ENCODE measurements at regions not wholly inside any gene's neighbourhood (a gene's known extent, or its start where the extent isn't known, plus 50 kb on each side); places are given as distances from the start of the nearest gene placed in this dataset.

- Histone ChIP-seq H3K36me3 (ENCODE audit: insufficient read depth, low read length) (no peaks in the 10 kb centered on the region), H3K4me1 (ENCODE audit: insufficient read depth, low read length) (peaks cover 8% of the 10 kb centered on the region; the same call in 1 of the 2 replicates), H3K9ac (ENCODE audit: low read depth, low read length) (no peak overlapping the region), H3K9me3 (ENCODE audit: control insufficient read depth, insufficient read depth, low read length) (no peaks in the 10 kb centered on the region)
Observed at GRCh38 chr12:77401064-77401769, 335.8 kb upstream of the E2F7 start.

- H3K9ac ChIP-seq (ENCODE audit: low read depth, low read length) = no peak overlapping the region
- H3K36me3 ChIP-seq (ENCODE audit: insufficient read depth, low read length) = no peaks in the 10 kb centered on the region
- no peaks in the 10 kb centered on the region for H3K4me1 ChIP-seq (ENCODE audit: insufficient read depth, low read length)
- no peaks in the 10 kb centered on the region for H3K9me3 ChIP-seq (ENCODE audit: control insufficient read depth, insufficient read depth, low read length)
Observed at GRCh38 chr12:77392467-77393088, 327.2 kb upstream of the E2F7 start.

- H3K9ac ChIP-seq (ENCODE audit: low read depth, low read length) = no peak overlapping the region
- H3K9me3 ChIP-seq (ENCODE audit: control insufficient read depth, insufficient read depth, low read length) = no peaks in the 10 kb centered on the region
- H3K4me1 ChIP-seq (ENCODE audit: insufficient read depth, low read length) = no peaks in the 10 kb centered on the region
- no peaks in the 10 kb centered on the region for H3K36me3 ChIP-seq (ENCODE audit: insufficient read depth, low read length)
Observed at GRCh38 chr12:77388445-77389265, 323.3 kb upstream of the E2F7 start.

GRCh38 chr12:77387671-77388070 lies 322.3 kb upstream of the E2F7 start:
- H3K4me1 ChIP-seq (ENCODE audit: insufficient read depth, low read length) = no peaks in the 10 kb centered on the region
- no peaks in the 10 kb centered on the region for H3K36me3 ChIP-seq (ENCODE audit: insufficient read depth, low read length)
- no peak overlapping the region for H3K9ac ChIP-seq (ENCODE audit: low read depth, low read length)
- H3K9me3 ChIP-seq (ENCODE audit: control insufficient read depth, insufficient read depth, low read length) = no peaks in the 10 kb centered on the region

GRCh38 chr12:77387214-77387613 lies 321.8 kb upstream of the E2F7 start:
- H3K9ac ChIP-seq (ENCODE audit: low read depth, low read length) = no peak overlapping the region
- no peaks in the 10 kb centered on the region for H3K36me3 ChIP-seq (ENCODE audit: insufficient read depth, low read length)
- H3K4me1 ChIP-seq (ENCODE audit: insufficient read depth, low read length) = no peaks in the 10 kb centered on the region
- H3K9me3 ChIP-seq (ENCODE audit: control insufficient read depth, insufficient read depth, low read length) = no peaks in the 10 kb centered on the region

GRCh38 chr12:77384941-77385340 lies 319.6 kb upstream of the E2F7 start:
- no peaks in the 10 kb centered on the region for H3K9me3 ChIP-seq (ENCODE audit: control insufficient read depth, insufficient read depth, low read length)
- no peaks in the 10 kb centered on the region for H3K4me1 ChIP-seq (ENCODE audit: insufficient read depth, low read length)
- no peak overlapping the region for H3K9ac ChIP-seq (ENCODE audit: low read depth, low read length)
- no peaks in the 10 kb centered on the region for H3K36me3 ChIP-seq (ENCODE audit: insufficient read depth, low read length)

- Histone ChIP-seq H3K36me3 (ENCODE audit: insufficient read depth, low read length) (no peaks in the 10 kb centered on the region), H3K4me1 (ENCODE audit: insufficient read depth, low read length) (no peaks in the 10 kb centered on the region), H3K9ac (ENCODE audit: low read depth, low read length) (no peak overlapping the region), H3K9me3 (ENCODE audit: control insufficient read depth, insufficient read depth, low read length) (no peaks in the 10 kb centered on the region)
Observed at GRCh38 chr12:77382096-77382742, 316.9 kb upstream of the E2F7 start.

GRCh38 chr12:77377622-77378021 lies 312.3 kb upstream of the E2F7 start:
- Histone ChIP-seq H3K36me3 (ENCODE audit: insufficient read depth, low read length) (no peaks in the 10 kb centered on the region), H3K9ac (ENCODE audit: low read depth, low read length) (no peak overlapping the region), H3K4me1 (ENCODE audit: insufficient read depth, low read length) (no peaks in the 10 kb centered on the region), H3K9me3 (ENCODE audit: control insufficient read depth, insufficient read depth, low read length) (no peaks in the 10 kb centered on the region)

- Histone ChIP-seq H3K36me3 (ENCODE audit: insufficient read depth, low read length) (no peaks in the 10 kb centered on the region), H3K9ac (ENCODE audit: low read depth, low read length) (no peak overlapping the region), H3K9me3 (ENCODE audit: control insufficient read depth, insufficient read depth, low read length) (no peaks in the 10 kb centered on the region), H3K4me1 (ENCODE audit: insufficient read depth, low read length) (no peaks in the 10 kb centered on the region)
Observed at GRCh38 chr12:77377116-77377515, 311.7 kb upstream of the E2F7 start.

GRCh38 chr12:77374673-77375072 lies 309.3 kb upstream of the E2F7 start:
- Histone ChIP-seq H3K4me1 (ENCODE audit: insufficient read depth, low read length) (no peaks in the 10 kb centered on the region), H3K9ac (ENCODE audit: low read depth, low read length) (no peak overlapping the region), H3K36me3 (ENCODE audit: insufficient read depth, low read length) (no peaks in the 10 kb centered on the region), H3K9me3 (ENCODE audit: control insufficient read depth, insufficient read depth, low read length) (no peaks in the 10 kb centered on the region)

GRCh38 chr12:77372494-77372893 lies 307.1 kb upstream of the E2F7 start:
- Histone ChIP-seq H3K9me3 (ENCODE audit: control insufficient read depth, insufficient read depth, low read length) (no peaks in the 10 kb centered on the region), H3K4me1 (ENCODE audit: insufficient read depth, low read length) (no peaks in the 10 kb centered on the region), H3K36me3 (ENCODE audit: insufficient read depth, low read length) (no peaks in the 10 kb centered on the region), H3K9ac (ENCODE audit: low read depth, low read length) (no peak overlapping the region)

- no peaks in the 10 kb centered on the region for H3K4me1 ChIP-seq (ENCODE audit: insufficient read depth, low read length)
- H3K9ac ChIP-seq (ENCODE audit: low read depth, low read length) = no peak overlapping the region
- no peaks in the 10 kb centered on the region for H3K9me3 ChIP-seq (ENCODE audit: control insufficient read depth, insufficient read depth, low read length)
- no peaks in the 10 kb centered on the region for H3K36me3 ChIP-seq (ENCODE audit: insufficient read depth, low read length)
Observed at GRCh38 chr12:77372026-77372425, 306.7 kb upstream of the E2F7 start.

GRCh38 chr12:77368379-77368778 lies 303.0 kb upstream of the E2F7 start:
- H3K9me3 ChIP-seq (ENCODE audit: control insufficient read depth, insufficient read depth, low read length) = no peaks in the 10 kb centered on the region
- H3K9ac ChIP-seq (ENCODE audit: low read depth, low read length) = no peak overlapping the region
- no peaks in the 10 kb centered on the region for H3K4me1 ChIP-seq (ENCODE audit: insufficient read depth, low read length)
- H3K36me3 ChIP-seq (ENCODE audit: insufficient read depth, low read length) = no peaks in the 10 kb centered on the region

GRCh38 chr12:77366616-77367015 lies 301.2 kb upstream of the E2F7 start:
- Histone ChIP-seq H3K36me3 (ENCODE audit: insufficient read depth, low read length) (no peaks in the 10 kb centered on the region), H3K9ac (ENCODE audit: low read depth, low read length) (no peak overlapping the region), H3K4me1 (ENCODE audit: insufficient read depth, low read length) (peaks cover 8% of the 10 kb centered on the region), H3K9me3 (ENCODE audit: control insufficient read depth, insufficient read depth, low read length) (no peaks in the 10 kb centered on the region)

Data from ES-I3 (cell line).